Thymus (tissue), 11 donors: ENCODE measurements at regions not wholly inside any gene's neighbourhood (a gene's known extent, or its start where the extent isn't known, plus 50 kb on each side); places are given as distances from the start of the nearest gene placed in this dataset.

Source experiments
- DNase-seq, 9 donors: peaks; one replicate each; pipeline ENCODE4 v3.0.0-alpha.2; 2013; ENCODE audit warnings: low spot score in 9 of 9, low read depth in 6 of 9, missing footprints in 1 of 9
- H3K27ac ChIP-seq, 2 donors: one replicate each; pipeline ENCODE4 v1.5.1; 2013; ENCODE audit warnings: control low read depth in 1 of 2, low read depth in 1 of 2, low read length in 1 of 2, mild to moderate bottlenecking in 1 of 2, moderate library complexity in 1 of 2
- H3K27me3 ChIP-seq, 2 donors: one replicate each; pipeline ENCODE4 v1.5.1; 2013; ENCODE audit warnings: low read length in 1 of 2; ENCODE audit not compliant: control insufficient read depth in 2 of 2, insufficient read depth in 1 of 2
- H3K36me3 ChIP-seq, 2 donors: one replicate each; pipeline ENCODE4 v1.5.1; 2013; ENCODE audit warnings: low read length in 1 of 2, mild to moderate bottlenecking in 1 of 2, moderate library complexity in 1 of 2; ENCODE audit not compliant: control insufficient read depth in 2 of 2, insufficient read depth in 2 of 2
- H3K4me1 ChIP-seq, 2 donors: one replicate each; pipeline ENCODE4 v1.5.1; 2013; ENCODE audit warnings: low read length in 2 of 2; ENCODE audit not compliant: control insufficient read depth in 2 of 2, insufficient read depth in 2 of 2
- H3K4me3 ChIP-seq, 2 donors: one replicate each; pipeline ENCODE4 v1.5.1; 2013; ENCODE audit warnings: low read length in 2 of 2, control low read depth in 1 of 2, mild to moderate bottlenecking in 1 of 2
- H3K9me3 ChIP-seq, 2 donors: one replicate each; pipeline ENCODE4 v1.5.1; 2013; ENCODE audit warnings: low read length in 1 of 2, mild to moderate bottlenecking in 1 of 2; ENCODE audit not compliant: control insufficient read depth in 2 of 2, insufficient read depth in 1 of 2
- WGBS: extraction: QIAGEN DNeasy Blood & Tissue Kit; methylation state at CpG from one replicate; pipeline ENCODE4 v1.1.7; 2013; 5-methylcytosine and 5-hydroxymethylcytosine counted together
- donor health status: healthy.

- Histone ChIP-seq H3K27me3 (no peaks in the 10 kb centered on the region), H3K4me1 (no peaks in the 10 kb centered on the region), H3K27ac (no peak overlapping the region), H3K4me3 (no peak overlapping the region), H3K9me3 (no peaks in the 10 kb centered on the region), H3K36me3 (no peaks in the 10 kb centered on the region)
- WGBS: 98% methylated on average over 3 of the region's 3 CpGs
- DNase-seq: no peak
Measured at GRCh38 chr13:105412171-105412570, 1123.3 kb downstream of the EFNB2 start.

- WGBS: 70% methylated on average over 11 of the region's 11 CpGs
- Histone ChIP-seq H3K27me3 (no peaks in the 10 kb centered on the region), H3K27ac (no peak overlapping the region), H3K36me3 (no peaks in the 10 kb centered on the region), H3K9me3 (no peaks in the 10 kb centered on the region), H3K4me1 (no peaks in the 10 kb centered on the region), H3K4me3 (no peak overlapping the region)
- DNase-seq: peak in 5 of 9 donors; percentile 4 to 32 (median 7)
Measured at GRCh38 chr13:105410602-105411001, 1124.9 kb downstream of the EFNB2 start.

- DNase-seq: no peak
- Histone ChIP-seq H3K27ac (no peak overlapping the region), H3K4me1 (no peaks in the 10 kb centered on the region), H3K4me3 (no peak overlapping the region), H3K27me3 (no peaks in the 10 kb centered on the region), H3K9me3 (no peaks in the 10 kb centered on the region), H3K36me3 (no peaks in the 10 kb centered on the region)
- 43% methylated on average over 3 of the region's 3 CpGs for WGBS
Measured at GRCh38 chr13:105406551-105406950, 1128.9 kb downstream of the EFNB2 start.

GRCh38 chr13:105403086-105403485, 1132.4 kb downstream of the EFNB2 start:
- Histone ChIP-seq H3K27me3 (no peaks in the 10 kb centered on the region), H3K36me3 (no peaks in the 10 kb centered on the region), H3K27ac (no peak overlapping the region), H3K4me1 (no peaks in the 10 kb centered on the region), H3K4me3 (no peak overlapping the region), H3K9me3 (no peaks in the 10 kb centered on the region)
- no peak for DNase-seq

- H3K27me3 ChIP-seq: no peaks in the 10 kb centered on the region
- DNase-seq: no peak
- WGBS: 96% methylated on average over 1 of the region's 1 CpG
Measured at GRCh38 chr13:105395041-105395440, 1140.4 kb downstream of the EFNB2 start.

GRCh38 chr13:105389373-105389772, 1146.1 kb downstream of the EFNB2 start:
- 88% methylated on average over 2 of the region's 2 CpGs for WGBS
- Histone ChIP-seq H3K9me3 (no peaks in the 10 kb centered on the region), H3K36me3 (no peaks in the 10 kb centered on the region), H3K27me3 (no peaks in the 10 kb centered on the region), H3K27ac (no peak overlapping the region), H3K4me3 (no peak overlapping the region), H3K4me1 (no peaks in the 10 kb centered on the region)
- DNase-seq: peak in 1 of 9 donors; percentile 10

More at GRCh38 chr13:105395041-105395440, 1140.4 kb downstream of the EFNB2 start:
- no peaks in the 10 kb centered on the region for H3K36me3 ChIP-seq
- no peak overlapping the region for H3K27ac ChIP-seq
- H3K4me1 ChIP-seq: no peaks in the 10 kb centered on the region
- H3K9me3 ChIP-seq: no peaks in the 10 kb centered on the region
- H3K4me3 ChIP-seq: no peak overlapping the region

GRCh38 chr13:105377452-105377851, 1158.0 kb downstream of the EFNB2 start:
- no peak overlapping the region for H3K27ac ChIP-seq
- H3K9me3 ChIP-seq: no peaks in the 10 kb centered on the region
- no peaks in the 10 kb centered on the region for H3K36me3 ChIP-seq
- H3K4me1 ChIP-seq: no peaks in the 10 kb centered on the region
- DNase-seq: no peak
- no peaks in the 10 kb centered on the region for H3K27me3 ChIP-seq
- WGBS: 97% methylated on average over 7 of the region's 7 CpGs
- H3K4me3 ChIP-seq: no peak overlapping the region

- H3K4me3 ChIP-seq: no peak overlapping the region
- no peaks in the 10 kb centered on the region for H3K36me3 ChIP-seq
- H3K27me3 ChIP-seq: no peaks in the 10 kb centered on the region
- no peaks in the 10 kb centered on the region for H3K4me1 ChIP-seq
- no peak for DNase-seq
- peaks cover 0 to 3% of the 10 kb centered on the region in 2 donors for H3K9me3 ChIP-seq
- no peak overlapping the region for H3K27ac ChIP-seq
- WGBS: 88% methylated on average over 2 of the region's 2 CpGs
Measured at GRCh38 chr13:105370011-105370650, 1165.3 kb downstream of the EFNB2 start.

GRCh38 chr13:105368781-105369180, 1166.7 kb downstream of the EFNB2 start:
- Histone ChIP-seq H3K36me3 (no peaks in the 10 kb centered on the region), H3K9me3 (peaks cover 0 to 3% of the 10 kb centered on the region in 2 donors), H3K4me1 (peaks cover under 1 to 2% of the 10 kb centered on the region in 2 donors), H3K27ac (no peak overlapping the region), H3K27me3 (no peaks in the 10 kb centered on the region), H3K4me3 (no peak overlapping the region)
- WGBS: 89% methylated on average over 4 of the region's 4 CpGs
- DNase-seq: no peak
